Panc1 (cell line): ENCODE measurements at regions not wholly inside any gene's neighbourhood (a gene's known extent, or its start where the extent isn't known, plus 50 kb on each side); places are given as distances from the start of the nearest gene placed in this dataset.

Source experiments
- CTCF ChIP-seq: fragments of 450-650 bp; IDR thresholded peaks from 2 replicates; pipeline ENCODE4 v1.5.1; 2017; ENCODE audit warnings: mild to moderate bottlenecking
- POLR2AphosphoS5 ChIP-seq: IDR thresholded peaks from 2 replicates; pipeline ENCODE4 v1.6.1; 2012; ENCODE audit warnings: mild to moderate bottlenecking, low read depth, low read length, moderate library complexity
- REST ChIP-seq, 2 experiments: IDR thresholded peaks; 2 replicates each; pipeline ENCODE4 v1.6.1; 2011 to 2012; ENCODE audit warnings: low read depth in 2 of 2, control low read depth in 1 of 2, low read length in 1 of 2, mild to moderate bottlenecking in 1 of 2, moderate library complexity in 1 of 2; ENCODE audit not compliant: insufficient read depth in 1 of 2

GRCh38 chr6:108736002-108736361 is 112.2 kb upstream of the ARMC2 start:
- TF ChIP-seq POLR2AphosphoS5 = no peak
- TF ChIP-seq CTCF = no peak
- no peak for TF ChIP-seq REST (IDR thresholded peaks at IDR 0.05; ENCODE audit: insufficient read depth in 1 of 2, low read depth in 2 of 2, low read length in 1 of 2)
